Left ventricle myocardium inferior (tissue), 1 donor: ENCODE measurements at regions not wholly inside any gene's neighbourhood (a gene's known extent, or its start where the extent isn't known, plus 50 kb on each side); places are given as distances from the start of the nearest gene placed in this dataset.

Source experiments
- DNase-seq: peaks from one replicate; pipeline ENCODE4 v3.0.0-alpha.2; 2020
- H3K27ac ChIP-seq: fragments of 200-600 bp; replicated peaks from 2 replicates; pipeline ENCODE4 v1.8.0; 2021
- H3K27me3 ChIP-seq: fragments of 200-600 bp; 2 replicates; pipeline ENCODE4 v1.8.0; 2021; ENCODE audit warnings: low read depth
- H3K36me3 ChIP-seq: fragments of 200-600 bp; 2 replicates; pipeline ENCODE4 v1.8.0; 2021
- H3K4me1 ChIP-seq: fragments of 200-600 bp; 2 replicates; pipeline ENCODE4 v1.8.0; 2021
- H3K4me3 ChIP-seq: fragments of 200-600 bp; 2 replicates; pipeline ENCODE4 v1.8.0; 2021; ENCODE audit warnings: mild to moderate bottlenecking, moderate library complexity
- H3K9me3 ChIP-seq: fragments of 200-600 bp; replicated peaks from 2 replicates; pipeline ENCODE4 v1.8.0; 2021
- intact Hi-C: fragments of 100-400 bp; cut with micrococcal nuclease; formaldehyde crosslinking; loops from one replicate; pipeline ENCODE4 v1.11.0; 2022
- TF ChIP-seq, protein P1 (sequence below): fragments of 200-600 bp; IDR thresholded peaks from 2 replicates; pipeline ENCODE4 v1.8.0; 2021; ENCODE audit warnings: antibody characterized with exemption, mild to moderate bottlenecking, borderline replicate concordance
- donor health status: DM: no; HTN: yes; CAD: no; lungs with severe emphysema.

DNA sequence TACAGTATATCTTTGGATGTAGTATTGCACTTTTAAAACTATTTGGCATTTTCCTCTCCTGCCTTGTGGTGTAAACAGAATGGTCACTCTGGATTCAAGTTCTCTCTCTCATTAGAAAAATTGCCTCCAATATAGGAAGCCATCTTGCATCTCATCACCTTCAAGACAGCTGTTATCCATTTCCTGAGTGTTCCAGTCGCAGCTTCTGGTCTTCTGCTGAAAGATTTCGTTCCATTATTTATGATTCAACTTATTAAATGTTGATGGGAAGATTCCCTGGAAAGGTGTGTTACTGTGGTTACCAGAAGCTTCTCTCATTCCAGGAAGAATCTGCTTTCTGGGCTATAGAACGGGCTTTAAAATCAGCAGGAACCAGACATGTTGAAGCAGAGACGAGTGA, 568.3 kb upstream of the SLIT2 start:
- intact Hi-C loops = no loop called here
- no peak for DNase-seq
- Histone ChIP-seq H3K27me3 (no peaks in the 10 kb centered on the region), H3K36me3 (no peaks in the 10 kb centered on the region), H3K4me1 (no peaks in the 10 kb centered on the region), H3K4me3 (no peak overlapping the region), H3K27ac (no peak overlapping the region), H3K9me3 (no peaks in the 10 kb centered on the region)
- TF ChIP-seq, protein P1, sequence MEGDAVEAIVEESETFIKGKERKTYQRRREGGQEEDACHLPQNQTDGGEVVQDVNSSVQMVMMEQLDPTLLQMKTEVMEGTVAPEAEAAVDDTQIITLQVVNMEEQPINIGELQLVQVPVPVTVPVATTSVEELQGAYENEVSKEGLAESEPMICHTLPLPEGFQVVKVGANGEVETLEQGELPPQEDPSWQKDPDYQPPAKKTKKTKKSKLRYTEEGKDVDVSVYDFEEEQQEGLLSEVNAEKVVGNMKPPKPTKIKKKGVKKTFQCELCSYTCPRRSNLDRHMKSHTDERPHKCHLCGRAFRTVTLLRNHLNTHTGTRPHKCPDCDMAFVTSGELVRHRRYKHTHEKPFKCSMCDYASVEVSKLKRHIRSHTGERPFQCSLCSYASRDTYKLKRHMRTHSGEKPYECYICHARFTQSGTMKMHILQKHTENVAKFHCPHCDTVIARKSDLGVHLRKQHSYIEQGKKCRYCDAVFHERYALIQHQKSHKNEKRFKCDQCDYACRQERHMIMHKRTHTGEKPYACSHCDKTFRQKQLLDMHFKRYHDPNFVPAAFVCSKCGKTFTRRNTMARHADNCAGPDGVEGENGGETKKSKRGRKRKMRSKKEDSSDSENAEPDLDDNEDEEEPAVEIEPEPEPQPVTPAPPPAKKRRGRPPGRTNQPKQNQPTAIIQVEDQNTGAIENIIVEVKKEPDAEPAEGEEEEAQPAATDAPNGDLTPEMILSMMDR = no peak

DNA sequence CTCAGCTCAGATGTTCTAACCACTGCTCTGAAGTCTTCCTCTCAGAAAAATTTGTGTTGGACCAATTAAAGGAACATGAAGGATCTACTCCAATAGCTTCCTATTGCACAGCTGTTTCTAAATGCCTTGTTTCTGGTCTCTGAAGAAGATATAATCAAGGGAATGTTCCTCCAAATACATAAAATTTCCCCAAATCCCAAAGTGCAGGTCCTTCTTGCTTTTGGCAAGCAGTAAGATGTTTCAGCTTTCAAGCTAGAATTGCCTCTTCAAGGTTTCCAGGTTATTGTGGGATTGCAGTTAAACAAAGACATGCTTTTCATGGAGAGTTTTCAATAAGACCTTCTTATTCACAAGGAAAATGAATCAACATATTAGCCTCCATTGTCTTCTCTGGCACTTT, 574.5 kb upstream of the SLIT2 start:
- TF ChIP-seq, protein P1 = no peak
- intact Hi-C loops = no loop called here
- H3K27me3 ChIP-seq = no peaks in the 10 kb centered on the region
- H3K9me3 ChIP-seq = peaks cover 8% of the 10 kb centered on the region
- no peak for DNase-seq
- no peaks in the 10 kb centered on the region for H3K4me1 ChIP-seq
- no peak overlapping the region for H3K27ac ChIP-seq
- no peak overlapping the region for H3K4me3 ChIP-seq
- H3K36me3 ChIP-seq = no peaks in the 10 kb centered on the region

DNA sequence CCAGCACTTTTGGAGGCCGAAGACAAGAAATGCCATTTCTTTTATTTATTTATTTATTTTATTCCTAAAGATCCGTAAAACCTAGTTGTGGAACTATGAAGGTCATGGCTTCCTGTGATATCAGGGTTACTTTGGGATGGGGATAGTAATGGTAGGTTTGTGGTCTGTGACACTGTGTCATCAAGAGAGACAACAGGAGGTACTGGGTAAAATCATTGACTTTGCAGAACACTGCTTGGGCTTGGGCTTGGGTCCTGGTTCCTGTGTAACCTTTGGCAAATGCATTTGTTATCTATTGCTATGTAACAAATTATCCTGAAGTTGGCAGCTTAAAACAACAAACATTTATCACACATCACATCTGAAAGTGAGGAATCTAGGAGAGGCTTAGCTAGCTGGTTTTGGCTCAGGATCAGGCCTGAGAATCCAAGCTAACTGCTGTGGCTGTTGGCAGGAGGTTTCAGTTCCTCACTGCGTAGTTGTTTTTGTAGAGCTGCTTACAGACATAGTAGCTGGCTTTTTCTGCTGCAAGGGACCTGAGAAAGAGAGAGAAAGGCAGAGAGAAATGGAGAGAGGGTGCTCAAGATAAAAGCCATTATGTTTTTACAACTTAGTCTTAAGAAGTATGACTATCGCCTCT, 576.4 kb upstream of the SLIT2 start:
- intact Hi-C loops = no loop called here
- DNase-seq = no peak
- no peak overlapping the region for H3K27ac ChIP-seq
- TF ChIP-seq, protein P1 = no peak
- no peaks in the 10 kb centered on the region for H3K36me3 ChIP-seq
- H3K4me1 ChIP-seq = no peaks in the 10 kb centered on the region
- H3K9me3 ChIP-seq = peaks cover 25% of the 10 kb centered on the region
- no peaks in the 10 kb centered on the region for H3K27me3 ChIP-seq
- H3K4me3 ChIP-seq = no peak overlapping the region

DNA sequence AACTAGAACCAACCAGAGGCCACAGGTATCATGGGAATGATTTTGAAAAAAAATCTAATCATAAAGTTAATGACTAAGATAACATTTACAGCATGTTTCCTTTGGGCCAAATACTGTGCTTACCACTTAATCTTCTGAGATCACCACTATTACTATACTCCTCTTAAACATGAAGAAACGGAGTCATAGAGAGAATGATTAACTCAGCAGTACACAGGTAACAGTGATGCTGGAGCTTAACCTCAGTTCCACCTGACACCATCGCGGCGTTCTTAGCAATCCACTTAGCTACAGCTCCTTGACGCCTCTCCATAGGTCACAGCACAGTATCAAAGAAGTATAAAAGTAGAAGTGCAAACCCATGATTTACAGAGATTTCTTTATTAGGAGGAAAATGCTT, 592.6 kb upstream of the SLIT2 start:
- no peak overlapping the region for H3K27ac ChIP-seq
- TF ChIP-seq, protein P1 = no peak
- H3K9me3 ChIP-seq = no peaks in the 10 kb centered on the region
- H3K27me3 ChIP-seq = no peaks in the 10 kb centered on the region
- no peaks in the 10 kb centered on the region for H3K4me1 ChIP-seq
- no peak overlapping the region for H3K4me3 ChIP-seq
- H3K36me3 ChIP-seq = no peaks in the 10 kb centered on the region
- no peak for DNase-seq
- intact Hi-C loops = no loop called here

DNA sequence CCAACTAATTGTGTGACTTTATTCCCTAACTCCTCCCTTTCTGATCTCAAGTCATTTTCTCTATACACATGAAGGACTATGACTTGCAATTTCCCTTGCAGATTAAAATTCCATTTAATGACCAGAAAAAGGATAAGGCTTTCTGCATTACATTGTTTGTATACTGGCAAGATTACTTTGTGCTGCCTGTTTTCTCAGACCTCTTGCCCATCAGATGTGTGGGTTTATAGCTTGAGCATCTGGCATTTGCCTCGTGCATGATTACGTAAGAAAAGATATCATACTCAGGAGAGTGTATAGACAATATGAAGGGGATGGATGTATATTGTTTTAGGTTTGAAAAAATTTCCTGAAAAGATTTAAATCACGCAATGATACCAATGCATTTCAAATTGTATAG, 593.8 kb upstream of the SLIT2 start:
- intact Hi-C loops = no loop called here
- TF ChIP-seq, protein P1 = no peak
- Histone ChIP-seq H3K27me3 (no peaks in the 10 kb centered on the region), H3K36me3 (no peaks in the 10 kb centered on the region), H3K27ac (no peak overlapping the region), H3K9me3 (no peaks in the 10 kb centered on the region), H3K4me1 (no peaks in the 10 kb centered on the region), H3K4me3 (no peak overlapping the region)
- no peak for DNase-seq

DNA sequence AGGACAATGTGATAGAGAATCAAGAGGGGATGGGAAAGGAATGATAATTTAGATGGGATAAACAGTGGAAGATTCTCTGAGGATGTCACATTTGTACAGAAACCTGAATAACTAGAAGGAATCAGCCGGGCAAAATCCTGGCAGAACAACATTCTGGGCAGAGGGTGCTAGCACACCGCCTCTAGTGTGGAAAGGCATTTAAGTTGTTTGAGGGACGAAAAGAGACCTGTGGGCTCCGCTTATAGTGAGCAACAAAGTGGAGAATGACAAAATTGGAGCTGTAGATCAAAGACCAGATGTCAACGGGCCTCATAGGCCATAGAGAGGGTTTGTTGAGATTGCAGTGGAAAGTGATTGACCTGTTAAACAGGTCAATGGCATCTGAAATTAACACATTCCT, 596.0 kb upstream of the SLIT2 start:
- Histone ChIP-seq H3K27me3 (no peaks in the 10 kb centered on the region), H3K4me3 (no peak overlapping the region), H3K4me1 (peaks cover under 1% of the 10 kb centered on the region), H3K27ac (no peak overlapping the region), H3K36me3 (no peaks in the 10 kb centered on the region), H3K9me3 (no peaks in the 10 kb centered on the region)
- intact Hi-C loops = no loop called here
- TF ChIP-seq, protein P1 = no peak
- no peak for DNase-seq
